ENCODE measurements at regions not wholly inside any gene's neighbourhood (a gene's known extent, or its start where the extent isn't known, plus 50 kb on each side); places are given as distances from the start of the nearest gene placed in this dataset.

- TF ChIP-seq, protein P1, sequence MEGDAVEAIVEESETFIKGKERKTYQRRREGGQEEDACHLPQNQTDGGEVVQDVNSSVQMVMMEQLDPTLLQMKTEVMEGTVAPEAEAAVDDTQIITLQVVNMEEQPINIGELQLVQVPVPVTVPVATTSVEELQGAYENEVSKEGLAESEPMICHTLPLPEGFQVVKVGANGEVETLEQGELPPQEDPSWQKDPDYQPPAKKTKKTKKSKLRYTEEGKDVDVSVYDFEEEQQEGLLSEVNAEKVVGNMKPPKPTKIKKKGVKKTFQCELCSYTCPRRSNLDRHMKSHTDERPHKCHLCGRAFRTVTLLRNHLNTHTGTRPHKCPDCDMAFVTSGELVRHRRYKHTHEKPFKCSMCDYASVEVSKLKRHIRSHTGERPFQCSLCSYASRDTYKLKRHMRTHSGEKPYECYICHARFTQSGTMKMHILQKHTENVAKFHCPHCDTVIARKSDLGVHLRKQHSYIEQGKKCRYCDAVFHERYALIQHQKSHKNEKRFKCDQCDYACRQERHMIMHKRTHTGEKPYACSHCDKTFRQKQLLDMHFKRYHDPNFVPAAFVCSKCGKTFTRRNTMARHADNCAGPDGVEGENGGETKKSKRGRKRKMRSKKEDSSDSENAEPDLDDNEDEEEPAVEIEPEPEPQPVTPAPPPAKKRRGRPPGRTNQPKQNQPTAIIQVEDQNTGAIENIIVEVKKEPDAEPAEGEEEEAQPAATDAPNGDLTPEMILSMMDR (IDR thresholded peaks at IDR 0.05; ENCODE audit: low read depth, low read length), result no peak
- TF ChIP-seq EZH2phosphoT487 (IDR thresholded peaks at IDR 0.05; ENCODE audit: low read depth), result no peak
Observed at GRCh38 chr1:221812905-221813597, 71.2 kb upstream of the DUSP10 start.
